Endothelial cell (in vitro differentiated cells): ENCODE measurements at regions not wholly inside any gene's neighbourhood (a gene's known extent, or its start where the extent isn't known, plus 50 kb on each side); places are given as distances from the start of the nearest gene placed in this dataset.

Source experiments
- DNase-seq: peaks from one replicate; pipeline ENCODE4 v3.0.0; 2021; ENCODE audit warnings: low spot score
- H3K27ac Mint-ChIP-seq: one replicate; pipeline ENCODE4 v1.8.0; 2021; ENCODE audit warnings: mixed read lengths, inconsistent platforms; ENCODE audit not compliant: unreplicated experiment
- H3K27me3 Mint-ChIP-seq: one replicate; pipeline ENCODE4 v1.8.0; 2021; ENCODE audit warnings: mild to moderate bottlenecking, moderate library complexity, mixed read lengths, inconsistent platforms; ENCODE audit not compliant: unreplicated experiment
- H3K36me3 Mint-ChIP-seq: one replicate; pipeline ENCODE4 v1.8.0; 2021; ENCODE audit warnings: mild to moderate bottlenecking, low read depth, mixed read lengths, inconsistent platforms; ENCODE audit not compliant: unreplicated experiment
- H3K4me1 Mint-ChIP-seq: one replicate; pipeline ENCODE4 v1.8.0; 2021; ENCODE audit warnings: mild to moderate bottlenecking, mixed read lengths, inconsistent platforms; ENCODE audit not compliant: unreplicated experiment
- H3K4me3 Mint-ChIP-seq: one replicate; pipeline ENCODE4 v1.8.0; 2021; ENCODE audit warnings: mild to moderate bottlenecking, mixed read lengths, inconsistent platforms; ENCODE audit not compliant: unreplicated experiment
- H3K9me3 Mint-ChIP-seq: one replicate; pipeline ENCODE4 v1.8.0; 2021; ENCODE audit warnings: mixed read lengths, inconsistent platforms; ENCODE audit not compliant: unreplicated experiment
- TF ChIP-seq, protein P1 (sequence below): fragments of 200-600 bp; sonication (generic); IDR thresholded peaks from one replicate; pipeline ENCODE4 v1.5.0; 2021; ENCODE audit warnings: antibody characterized with exemption; ENCODE audit not compliant: unreplicated experiment

- DNase-seq = no peak
- Mint-ChIP-seq H3K36me3 (no peaks in the 10 kb centered on the region), H3K4me3 (no peak overlapping the region), H3K27me3 (no peaks in the 10 kb centered on the region), H3K4me1 (no peaks in the 10 kb centered on the region), H3K27ac (no peak overlapping the region), H3K9me3 (no peaks in the 10 kb centered on the region)
- TF ChIP-seq, protein P1, sequence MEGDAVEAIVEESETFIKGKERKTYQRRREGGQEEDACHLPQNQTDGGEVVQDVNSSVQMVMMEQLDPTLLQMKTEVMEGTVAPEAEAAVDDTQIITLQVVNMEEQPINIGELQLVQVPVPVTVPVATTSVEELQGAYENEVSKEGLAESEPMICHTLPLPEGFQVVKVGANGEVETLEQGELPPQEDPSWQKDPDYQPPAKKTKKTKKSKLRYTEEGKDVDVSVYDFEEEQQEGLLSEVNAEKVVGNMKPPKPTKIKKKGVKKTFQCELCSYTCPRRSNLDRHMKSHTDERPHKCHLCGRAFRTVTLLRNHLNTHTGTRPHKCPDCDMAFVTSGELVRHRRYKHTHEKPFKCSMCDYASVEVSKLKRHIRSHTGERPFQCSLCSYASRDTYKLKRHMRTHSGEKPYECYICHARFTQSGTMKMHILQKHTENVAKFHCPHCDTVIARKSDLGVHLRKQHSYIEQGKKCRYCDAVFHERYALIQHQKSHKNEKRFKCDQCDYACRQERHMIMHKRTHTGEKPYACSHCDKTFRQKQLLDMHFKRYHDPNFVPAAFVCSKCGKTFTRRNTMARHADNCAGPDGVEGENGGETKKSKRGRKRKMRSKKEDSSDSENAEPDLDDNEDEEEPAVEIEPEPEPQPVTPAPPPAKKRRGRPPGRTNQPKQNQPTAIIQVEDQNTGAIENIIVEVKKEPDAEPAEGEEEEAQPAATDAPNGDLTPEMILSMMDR = no peak
These were observed 315.0 kb upstream of the NDST4 start for GRCh38 chr4:115428455-115428854.

DNA sequence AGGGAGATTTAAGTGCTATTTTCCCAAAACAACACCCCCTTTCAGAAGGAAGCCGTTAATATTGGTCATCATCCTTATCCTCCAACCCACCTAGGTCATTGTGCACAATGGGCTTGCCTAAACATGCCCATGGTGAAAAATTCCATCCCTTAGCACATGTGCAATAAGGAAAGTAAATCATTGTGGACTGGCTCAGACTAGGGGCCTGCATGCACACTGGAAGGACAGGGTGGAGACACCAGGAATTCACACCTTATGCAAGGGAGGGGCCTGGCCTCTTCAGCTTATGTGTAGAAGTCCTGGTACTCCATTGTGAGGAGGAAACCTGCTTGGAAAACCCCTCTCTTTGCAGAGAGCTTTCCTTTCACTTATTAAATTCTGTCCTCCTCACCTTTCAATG is 311.4 kb upstream of the NDST4 start:
- Mint-ChIP-seq H3K27me3 (no peaks in the 10 kb centered on the region), H3K27ac (no peak overlapping the region), H3K9me3 (peaks cover 9% of the 10 kb centered on the region), H3K36me3 (peaks cover 3% of the 10 kb centered on the region), H3K4me3 (no peak overlapping the region), H3K4me1 (no peaks in the 10 kb centered on the region)
- TF ChIP-seq, protein P1 = no peak
- no peak for DNase-seq

DNA sequence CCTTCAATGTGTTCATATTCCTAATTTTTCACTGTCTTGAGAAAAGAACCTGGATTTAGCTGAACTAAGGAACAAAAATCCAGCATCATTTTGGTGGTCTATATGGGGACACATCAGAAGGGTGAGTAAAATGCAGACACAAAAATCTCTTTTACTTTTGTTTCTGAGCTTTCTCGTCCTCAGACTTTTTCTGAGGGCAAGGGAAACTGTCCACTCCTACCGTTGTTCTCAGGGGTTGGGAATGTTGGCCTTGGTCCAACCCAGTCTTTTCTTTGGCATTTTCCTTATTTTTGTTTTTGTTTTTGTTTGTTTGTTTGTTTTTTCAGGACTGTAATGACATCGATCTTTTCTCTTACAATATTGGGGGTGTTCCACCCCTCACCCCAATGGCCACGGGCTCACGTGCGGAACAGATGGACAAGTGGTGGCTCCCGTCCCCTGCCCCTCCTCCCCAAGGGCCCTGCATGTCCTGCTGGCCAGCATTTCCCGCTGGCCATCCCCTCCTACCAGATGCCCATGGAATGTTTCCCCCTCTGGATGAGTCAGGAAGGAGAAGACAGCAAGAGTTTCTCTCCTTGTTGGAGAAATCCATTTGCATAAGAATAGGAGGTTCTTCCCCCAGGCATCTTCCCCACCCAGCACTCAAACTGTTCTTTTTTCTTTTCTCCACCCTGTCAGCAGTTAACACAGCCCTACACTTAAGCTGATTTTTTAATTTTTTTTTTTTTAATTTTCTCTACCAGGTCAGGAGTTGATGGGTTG is 305.4 kb upstream of the NDST4 start:
- Mint-ChIP-seq H3K4me1 (no peaks in the 10 kb centered on the region), H3K36me3 (peaks cover 3% of the 10 kb centered on the region), H3K4me3 (no peak overlapping the region), H3K27me3 (no peaks in the 10 kb centered on the region), H3K27ac (no peak overlapping the region), H3K9me3 (peaks cover 9% of the 10 kb centered on the region)
- TF ChIP-seq, protein P1 = no peak
- no peak for DNase-seq

DNA sequence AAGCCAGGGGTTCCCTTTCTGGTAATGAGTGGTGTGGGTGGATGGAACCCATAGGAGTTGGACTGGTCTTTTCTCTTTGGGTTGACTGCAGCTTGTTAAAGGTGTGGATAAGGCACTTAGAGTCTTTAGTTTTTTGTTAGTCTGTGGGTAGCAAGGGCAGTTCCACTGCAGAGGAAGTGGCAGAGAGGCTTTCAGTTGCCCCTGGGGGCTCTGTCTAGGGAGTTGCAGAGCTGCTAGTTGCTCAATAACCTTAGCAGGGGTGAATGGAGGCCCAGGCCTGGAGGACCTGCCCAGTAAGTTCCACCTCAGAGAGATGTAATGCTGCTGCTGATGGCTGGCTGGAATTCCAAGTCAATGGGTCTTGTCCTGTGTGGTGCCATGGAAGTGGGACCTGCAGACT is 282.6 kb upstream of the NDST4 start:
- Mint-ChIP-seq H3K27me3 (no peaks in the 10 kb centered on the region), H3K27ac (no peak overlapping the region), H3K4me3 (no peak overlapping the region), H3K4me1 (peaks cover 5% of the 10 kb centered on the region), H3K9me3 (no peaks in the 10 kb centered on the region), H3K36me3 (peaks cover 5% of the 10 kb centered on the region)
- DNase-seq = no peak
- TF ChIP-seq, protein P1 = no peak

DNA sequence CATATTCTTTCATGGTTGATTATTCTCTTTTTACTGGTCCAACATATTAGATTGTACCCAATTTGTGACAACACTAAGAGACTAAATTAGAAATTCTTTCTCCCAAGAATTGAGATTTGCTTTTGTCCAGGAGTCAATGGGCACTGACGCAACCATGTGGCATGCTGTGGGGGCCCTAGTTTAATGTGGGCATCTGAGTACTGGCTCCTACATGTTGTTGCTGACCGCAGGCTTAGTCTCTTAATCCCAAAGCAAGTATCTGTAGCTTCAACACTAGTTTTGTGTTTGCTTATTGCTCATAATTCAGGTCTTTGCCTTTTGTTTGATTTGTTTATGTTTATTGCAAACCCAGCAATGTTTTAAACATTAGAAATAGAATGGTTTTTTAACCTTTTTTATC is 263.4 kb upstream of the NDST4 start:
- Mint-ChIP-seq H3K4me3 (no peak overlapping the region), H3K36me3 (no peaks in the 10 kb centered on the region), H3K27me3 (no peaks in the 10 kb centered on the region), H3K27ac (no peak overlapping the region), H3K9me3 (no peaks in the 10 kb centered on the region), H3K4me1 (peaks cover 4% of the 10 kb centered on the region)
- no peak for DNase-seq
- TF ChIP-seq, protein P1 = no peak
